Duodenal mucosa (tissue), 2 donors: ENCODE measurements at regions not wholly inside any gene's neighbourhood (a gene's known extent, or its start where the extent isn't known, plus 50 kb on each side); places are given as distances from the start of the nearest gene placed in this dataset.

Experiments
- H3K27ac ChIP-seq: one replicate; pipeline ENCODE4 v1.7.0; 2013; ENCODE audit warnings: low read depth, low read length
- H3K27me3 ChIP-seq, 2 donors: one replicate each; pipeline ENCODE4 v1.7.0; 2013; ENCODE audit warnings: low read length in 2 of 2, control low read depth in 1 of 2; ENCODE audit not compliant: insufficient read depth in 2 of 2, control insufficient read depth in 1 of 2
- H3K36me3 ChIP-seq, 2 donors: one replicate each; pipeline ENCODE4 v1.7.0; 2013; ENCODE audit warnings: low read length in 2 of 2, control low read depth in 1 of 2; ENCODE audit not compliant: insufficient read depth in 2 of 2, control insufficient read depth in 1 of 2
- H3K4me1 ChIP-seq, 2 donors: one replicate each; pipeline ENCODE4 v1.7.0; 2013; ENCODE audit warnings: low read length in 2 of 2, control low read depth in 1 of 2; ENCODE audit not compliant: insufficient read depth in 2 of 2, control insufficient read depth in 1 of 2
- H3K4me3 ChIP-seq, 2 donors: one replicate each; pipeline ENCODE4 v1.7.0; 2013; ENCODE audit warnings: low read length in 2 of 2, low read depth in 1 of 2
- H3K9ac ChIP-seq, 2 donors: one replicate each; pipeline ENCODE4 v1.7.0; 2013; ENCODE audit warnings: low read length in 2 of 2, low read depth in 1 of 2
- H3K9me3 ChIP-seq, 2 donors: one replicate each; pipeline ENCODE4 v1.7.0; 2013; ENCODE audit warnings: low read length in 2 of 2, control low read depth in 1 of 2; ENCODE audit not compliant: control insufficient read depth in 1 of 2

DNA sequence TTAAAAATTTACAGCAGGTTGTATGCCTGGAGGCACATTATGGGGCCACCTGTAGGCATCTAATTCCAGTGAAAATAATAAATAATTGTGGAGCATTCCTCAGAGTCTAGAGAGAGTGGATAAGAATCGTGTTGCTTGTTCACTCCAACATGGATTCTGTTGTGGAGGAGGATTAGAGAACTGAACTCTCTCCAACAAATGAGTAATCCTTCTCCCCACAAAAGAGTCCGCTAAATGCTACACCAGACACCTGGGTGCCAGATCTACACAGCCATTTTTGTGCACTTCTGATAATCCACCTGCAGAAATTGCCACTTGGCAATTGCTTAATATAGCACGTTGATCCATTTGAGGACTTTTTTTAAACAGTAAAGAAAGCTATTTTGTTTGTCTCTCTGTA is 113.7 kb upstream of the DPYD start:
- Histone ChIP-seq H3K36me3 (no peaks in the 10 kb centered on the region), H3K27ac (no peak overlapping the region), H3K4me1 (no peaks in the 10 kb centered on the region), H3K27me3 (peaks cover 0 to 7% of the 10 kb centered on the region in 2 donors), H3K4me3 (no peak overlapping the region), H3K9ac (no peak overlapping the region), H3K9me3 (no peaks in the 10 kb centered on the region)

DNA sequence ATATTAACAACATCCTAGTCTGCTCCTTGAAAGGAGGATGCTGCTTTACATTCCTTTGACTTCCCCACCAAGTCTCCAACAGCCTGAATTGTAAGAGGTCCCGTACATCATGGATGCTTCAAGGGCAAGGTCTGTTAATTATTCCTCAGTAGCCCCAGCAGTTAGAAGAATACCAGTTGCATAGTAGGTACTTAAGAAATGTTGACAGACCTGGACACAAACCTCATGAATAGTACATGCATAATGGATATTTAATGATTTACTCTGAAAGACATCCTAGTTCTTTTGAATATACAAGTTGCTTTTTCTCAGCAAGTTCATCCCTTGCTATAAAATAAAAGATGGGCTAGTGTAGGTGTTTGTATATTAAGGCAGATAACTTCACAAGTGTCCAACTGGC is 112.1 kb upstream of the DPYD start:
- Histone ChIP-seq H3K27ac (no peak overlapping the region), H3K4me3 (no peak overlapping the region), H3K36me3 (no peaks in the 10 kb centered on the region)

DNA sequence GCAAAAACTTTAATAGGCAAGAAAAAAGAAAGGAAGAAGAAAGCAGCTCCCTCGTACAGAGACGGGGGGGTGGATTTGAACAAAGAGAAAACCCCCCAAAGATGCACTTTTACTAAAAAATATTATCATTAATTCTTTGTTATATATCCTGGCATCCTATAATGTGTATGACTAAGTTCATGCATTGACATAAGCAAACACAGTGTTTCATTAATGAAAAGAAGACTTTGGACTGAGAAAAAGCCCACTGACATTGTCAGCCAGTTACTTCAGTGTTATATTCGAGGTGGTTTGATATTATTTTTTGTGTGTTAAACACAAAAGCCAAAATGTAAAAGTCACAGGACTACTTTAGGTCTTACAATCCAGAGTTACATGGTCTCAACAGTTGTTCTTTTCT is 110.1 kb upstream of the DPYD start:
- H3K36me3 ChIP-seq = no peaks in the 10 kb centered on the region
- H3K4me3 ChIP-seq = no peak overlapping the region
- no peaks in the 10 kb centered on the region for H3K9me3 ChIP-seq
- peaks cover 0 to 7% of the 10 kb centered on the region in 2 donors for H3K27me3 ChIP-seq
- H3K27ac ChIP-seq = no peak overlapping the region
- no peaks in the 10 kb centered on the region for H3K4me1 ChIP-seq
- no peak overlapping the region for H3K9ac ChIP-seq

More for the DNA sequence above, 112.1 kb upstream of the DPYD start:
- no peaks in the 10 kb centered on the region for H3K9me3 ChIP-seq
- no peak overlapping the region for H3K9ac ChIP-seq
- no peaks in the 10 kb centered on the region for H3K4me1 ChIP-seq
- H3K27me3 ChIP-seq = peaks cover 0 to 7% of the 10 kb centered on the region in 2 donors

DNA sequence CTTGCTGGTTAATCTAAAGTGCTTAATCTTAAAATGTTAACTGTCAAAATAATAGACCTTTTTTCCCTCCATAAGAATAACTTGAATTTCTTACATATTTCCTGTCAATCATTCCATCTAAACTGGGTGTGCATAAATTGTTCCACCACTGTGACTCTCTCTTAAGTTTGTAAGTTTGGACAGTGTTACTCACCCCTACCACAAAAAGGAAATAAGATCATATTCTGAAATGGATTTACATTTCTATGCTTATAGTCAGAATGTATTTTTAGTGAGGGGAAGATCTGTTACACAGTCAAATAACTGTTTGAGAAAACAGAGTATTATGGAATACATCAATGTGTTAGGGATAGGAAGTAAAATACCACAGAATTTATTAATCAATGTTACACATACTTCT is 109.6 kb upstream of the DPYD start:
- no peaks in the 10 kb centered on the region for H3K9me3 ChIP-seq
- no peak overlapping the region for H3K27ac ChIP-seq
- peaks cover 0 to 3% of the 10 kb centered on the region in 2 donors for H3K27me3 ChIP-seq
- no peaks in the 10 kb centered on the region for H3K4me1 ChIP-seq
- H3K9ac ChIP-seq = no peak overlapping the region
- H3K36me3 ChIP-seq = no peaks in the 10 kb centered on the region
- H3K4me3 ChIP-seq = no peak overlapping the region

DNA sequence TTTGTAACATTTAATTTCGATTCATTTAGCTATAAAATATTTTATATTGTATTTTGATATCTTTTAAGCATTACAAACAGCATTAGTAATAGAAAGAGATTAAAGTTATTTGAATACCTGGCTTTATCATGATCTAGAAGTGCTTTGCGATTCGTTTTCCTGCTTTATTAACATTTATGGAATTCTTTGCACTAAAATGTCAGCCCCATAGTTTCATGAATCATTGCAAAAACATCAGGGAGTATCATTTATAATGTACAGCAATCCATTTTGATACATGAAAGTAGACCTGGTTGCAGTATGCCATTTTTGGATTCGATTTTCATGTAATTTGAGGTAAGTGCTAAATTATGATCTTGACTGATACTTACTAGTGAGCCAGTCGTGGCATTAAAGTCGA is 108.0 kb upstream of the DPYD start:
- Histone ChIP-seq H3K4me3 (no peak overlapping the region), H3K27ac (no peak overlapping the region), H3K27me3 (no peaks in the 10 kb centered on the region), H3K9me3 (no peaks in the 10 kb centered on the region), H3K36me3 (no peaks in the 10 kb centered on the region), H3K4me1 (no peaks in the 10 kb centered on the region), H3K9ac (no peak overlapping the region)

DNA sequence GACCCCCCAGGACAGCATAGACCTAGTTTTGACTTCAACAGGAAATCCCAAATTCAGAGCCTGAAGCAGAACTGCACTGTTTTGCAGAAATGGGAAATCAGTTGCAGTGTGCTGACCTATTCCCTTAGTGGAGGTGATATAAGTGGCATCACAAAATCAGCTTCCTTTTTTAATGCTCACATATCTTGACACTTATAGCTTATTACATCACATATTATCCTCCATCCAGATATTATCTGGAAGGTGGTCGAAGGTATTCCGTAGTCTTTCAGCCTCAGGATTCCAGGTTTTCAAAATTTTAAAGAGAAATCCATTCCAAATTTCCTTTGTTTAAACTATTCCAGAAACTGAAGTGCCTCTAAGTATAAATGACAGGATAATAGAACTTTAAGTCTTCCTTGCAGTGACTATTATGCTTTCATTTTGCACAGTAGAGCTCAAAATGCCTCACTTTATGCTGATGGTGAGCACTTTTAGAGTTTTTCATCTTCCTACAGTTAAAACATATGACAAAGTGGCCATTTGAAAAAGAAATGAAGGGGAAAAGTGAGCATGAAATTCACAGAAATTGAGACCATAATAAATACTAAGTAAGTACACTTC is 106.4 kb upstream of the DPYD start:
- Histone ChIP-seq H3K27ac (no peak overlapping the region), H3K9ac (no peak overlapping the region), H3K4me3 (no peak overlapping the region), H3K4me1 (no peaks in the 10 kb centered on the region), H3K36me3 (no peaks in the 10 kb centered on the region), H3K9me3 (no peaks in the 10 kb centered on the region), H3K27me3 (no peaks in the 10 kb centered on the region)

DNA sequence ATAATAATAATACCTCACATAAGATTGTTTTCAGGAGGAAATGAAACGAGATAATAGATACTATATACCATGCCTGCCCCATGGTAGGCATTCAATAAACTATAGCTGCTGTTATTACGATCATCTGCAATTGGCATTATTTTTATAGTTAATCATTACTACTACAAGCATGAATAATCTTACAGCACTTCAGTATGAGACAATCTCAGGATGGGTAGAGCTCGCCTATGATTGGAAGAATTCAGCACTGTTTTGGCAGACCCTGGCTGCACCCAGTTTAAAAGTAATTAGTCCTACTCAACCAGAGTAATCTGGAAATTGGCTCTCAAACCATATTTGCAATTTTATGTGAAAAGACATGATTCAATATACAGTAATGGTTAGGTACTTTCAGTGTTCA is 105.0 kb upstream of the DPYD start:
- no peaks in the 10 kb centered on the region for H3K36me3 ChIP-seq
- H3K4me3 ChIP-seq = no peak overlapping the region
- H3K4me1 ChIP-seq = no peaks in the 10 kb centered on the region
- no peaks in the 10 kb centered on the region for H3K27me3 ChIP-seq
- H3K9me3 ChIP-seq = no peaks in the 10 kb centered on the region
- no peak overlapping the region for H3K27ac ChIP-seq
- H3K9ac ChIP-seq = no peak overlapping the region

DNA sequence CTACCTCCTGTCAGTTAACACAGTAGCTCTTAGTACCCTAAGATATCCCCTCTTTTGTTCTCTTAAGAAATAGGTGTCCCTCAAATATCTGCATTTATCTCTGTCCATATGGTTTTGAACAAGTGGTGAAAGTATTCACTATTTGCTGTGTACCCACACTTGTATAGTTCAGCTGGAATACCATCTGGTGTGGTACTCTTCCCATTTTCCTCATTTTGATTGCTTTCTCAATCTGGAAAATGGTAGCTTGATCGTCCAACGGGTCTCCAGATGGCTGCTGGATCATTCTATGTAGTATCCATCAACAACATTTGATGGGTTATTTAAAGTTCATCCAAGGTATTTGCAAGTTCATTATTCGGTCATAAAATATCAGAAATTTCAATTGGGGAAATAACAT is 100.3 kb upstream of the DPYD start:
- Histone ChIP-seq H3K27me3 (no peaks in the 10 kb centered on the region), H3K9me3 (no peaks in the 10 kb centered on the region), H3K36me3 (no peaks in the 10 kb centered on the region), H3K4me1 (no peaks in the 10 kb centered on the region), H3K4me3 (no peak overlapping the region), H3K27ac (no peak overlapping the region), H3K9ac (no peak overlapping the region)

DNA sequence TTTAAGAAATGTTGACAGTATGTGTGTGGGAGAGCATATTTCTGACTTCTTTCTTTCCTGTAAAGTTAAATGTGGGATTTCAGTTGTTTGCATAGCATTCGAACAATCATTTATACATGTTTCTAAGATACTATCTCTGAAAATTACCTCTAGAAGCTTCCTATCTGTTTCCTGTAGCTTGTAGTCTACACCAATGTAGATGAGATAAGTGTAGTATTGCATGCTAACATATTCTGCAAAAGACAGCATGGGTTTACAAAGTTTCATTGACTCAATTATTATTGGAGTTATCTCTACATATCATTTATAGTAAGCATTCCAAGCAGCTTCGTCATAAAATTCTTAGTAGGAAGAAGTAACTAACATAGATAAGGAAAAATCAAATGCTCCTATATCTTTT is 98.9 kb upstream of the DPYD start:
- no peaks in the 10 kb centered on the region for H3K4me1 ChIP-seq
- H3K27me3 ChIP-seq = no peaks in the 10 kb centered on the region
- H3K4me3 ChIP-seq = no peak overlapping the region
- no peaks in the 10 kb centered on the region for H3K9me3 ChIP-seq
- H3K36me3 ChIP-seq = no peaks in the 10 kb centered on the region
- H3K9ac ChIP-seq = no peak overlapping the region
- H3K27ac ChIP-seq = no peak overlapping the region

DNA sequence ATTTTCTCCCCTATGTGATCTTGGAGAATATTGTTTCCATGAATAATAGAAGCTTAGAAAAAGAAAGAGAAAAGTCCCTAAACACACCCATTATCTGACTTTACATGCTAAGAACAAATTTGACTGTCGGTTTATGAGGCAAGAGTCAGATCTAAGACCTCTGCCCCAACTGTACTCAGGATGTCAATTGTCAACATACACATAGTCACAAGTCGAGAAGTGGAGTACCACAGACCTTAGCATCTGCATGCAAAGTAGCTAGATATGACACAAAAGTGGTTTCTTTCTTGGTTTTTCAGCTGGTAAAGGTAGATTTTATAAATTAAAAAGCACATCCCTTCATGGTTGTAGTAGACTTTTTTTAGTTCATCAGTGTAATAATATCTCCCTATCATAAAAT is 97.2 kb upstream of the DPYD start:
- Histone ChIP-seq H3K27me3 (no peaks in the 10 kb centered on the region), H3K4me3 (no peak overlapping the region), H3K27ac (no peak overlapping the region), H3K9ac (no peak overlapping the region), H3K9me3 (no peaks in the 10 kb centered on the region), H3K36me3 (no peaks in the 10 kb centered on the region), H3K4me1 (no peaks in the 10 kb centered on the region)

DNA sequence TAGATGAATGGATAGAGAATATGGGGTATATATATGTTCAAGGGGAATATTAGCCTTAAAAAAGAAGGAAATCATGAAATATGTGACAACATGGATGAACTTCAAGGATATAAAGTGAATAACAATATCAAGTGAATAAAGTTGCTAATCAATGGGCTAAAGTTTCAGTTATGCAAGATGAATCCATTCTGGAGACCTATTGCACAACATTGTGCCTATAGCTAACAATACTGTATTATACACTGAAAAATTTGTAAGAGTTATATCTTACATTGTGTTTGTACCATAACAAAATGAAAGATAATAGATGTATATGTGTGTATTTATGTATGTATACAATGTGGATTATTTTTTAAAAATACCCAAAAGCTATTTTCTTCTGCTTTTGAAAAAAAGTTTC is 96.3 kb upstream of the DPYD start:
- H3K27ac ChIP-seq = no peak overlapping the region
- no peak overlapping the region for H3K4me3 ChIP-seq
- no peaks in the 10 kb centered on the region for H3K36me3 ChIP-seq
- H3K9me3 ChIP-seq = no peaks in the 10 kb centered on the region
- no peaks in the 10 kb centered on the region for H3K27me3 ChIP-seq
- no peaks in the 10 kb centered on the region for H3K4me1 ChIP-seq
- no peak overlapping the region for H3K9ac ChIP-seq
